Spleen (tissue), 11 donors: ENCODE measurements at regions not wholly inside any gene's neighbourhood (a gene's known extent, or its start where the extent isn't known, plus 50 kb on each side); places are given as distances from the start of the nearest gene placed in this dataset.
A peak's percentile ranks its signal among the peaks of the same experiment; 100 is the strongest.

Experiments
- DNase-seq: peaks from one replicate; pipeline ENCODE4 v3.0.0-alpha.2; 2020
- H3K27ac ChIP-seq, 8 donors: fragments of 200-600 bp; sonication (generic) in 7 of 8; 1 replicate in 4 of 8; 2 replicates in 4 of 8; pipeline versions ENCODE4 v1.5.0 to v1.8.0; 2016 to 2021; ENCODE audit warnings: inconsistent platforms in 4 of 8, mild to moderate bottlenecking in 4 of 8, moderate library complexity in 1 of 8
- H3K27me3 ChIP-seq, 7 donors: fragments of 200-600 bp; sonication (generic) in 6 of 7; replicated peaks in 1 of 7; 1 replicate in 4 of 7; 2 replicates in 3 of 7; pipeline versions ENCODE4 v1.5.0 to v1.8.0; 2016 to 2021; ENCODE audit warnings: inconsistent platforms in 3 of 7, mild to moderate bottlenecking in 1 of 7
- H3K36me3 ChIP-seq, 6 donors: fragments of 200-600 bp; sonication (generic) in 5 of 6; 1 replicate in 4 of 6; 2 replicates in 2 of 6; pipeline versions ENCODE4 v1.5.0 to v1.8.0; 2016 to 2021; ENCODE audit warnings: inconsistent platforms in 2 of 6
- H3K4me1 ChIP-seq, 6 donors: fragments of 200-600 bp; sonication (generic) in 5 of 6; 1 replicate in 3 of 6; 2 replicates in 3 of 6; pipeline versions ENCODE4 v1.5.0 to v1.8.0; 2016 to 2021; ENCODE audit warnings: inconsistent platforms in 3 of 6
- H3K4me3 ChIP-seq, 8 donors: fragments of 200-600 bp; sonication (generic) in 7 of 8; 1 replicate in 4 of 8; 2 replicates in 4 of 8; pipeline versions ENCODE4 v1.5.0 to v1.8.0; 2016 to 2021; ENCODE audit warnings: inconsistent platforms in 4 of 8, mild to moderate bottlenecking in 4 of 8, moderate library complexity in 2 of 8
- H3K9me3 ChIP-seq, 8 donors: fragments of 200-600 bp; sonication (generic) in 7 of 8; 1 replicate in 4 of 8; 2 replicates in 4 of 8; pipeline versions ENCODE4 v1.5.0 to v1.8.0; 2016 to 2021; ENCODE audit warnings: inconsistent platforms in 4 of 8
- POLR2A ChIP-seq, 3 donors: fragments of 450-650 bp; IDR thresholded peaks; one replicate each; pipeline ENCODE4 v1.5.1; 2017; ENCODE audit warnings: antibody characterized with exemption in 3 of 3, mild to moderate bottlenecking in 1 of 3
- POLR2AphosphoS5 ChIP-seq, 3 donors: sonication (generic); formaldehyde crosslinking; IDR thresholded peaks; one replicate each; pipeline ENCODE4 v1.5.1; 2017; ENCODE audit warnings: antibody characterized with exemption in 3 of 3
- WGBS, 5 donors: extraction: QIAGEN DNeasy Blood & Tissue Kit in 3 of 5; methylation state at CpG; one replicate each; pipeline versions ENCODE4 v1.1.5 to v1.1.7; 2013 to 2018; 5-methylcytosine and 5-hydroxymethylcytosine counted together
- intact Hi-C: fragments of 100-400 bp; cut with DNase I; formaldehyde crosslinking; loops from one replicate; pipeline ENCODE4 v1.15.0; 2023; ENCODE audit warnings: low total_unique reads
- TF ChIP-seq, protein P1 (sequence below), 11 experiments: fragments of 200-600 bp in 7 of 11; fragments of 450-650 bp in 4 of 11; sonication (generic) in 4 of 11; IDR thresholded peaks in 8 of 11; conservative IDR thresholded peaks in 3 of 11; 1 replicate in 7 of 11; 2 replicates in 4 of 11; pipeline versions ENCODE4 v1.4.0 to v1.8.0; 2016 to 2021; ENCODE audit warnings: antibody characterized with exemption in 11 of 11, inconsistent platforms in 4 of 11, mild to moderate bottlenecking in 1 of 11
- donor health status: healthy with polysubstance abuse.
- donor health status: DM: no; HTN: no; CAD: no; lungs with moderate emphysema.
- donor health status: DM: no; HTN: no; CAD: no.
- donor health status: Bipolar disorder and iron deficiency.
- donor health status: healthy.
- donor health status: DM: no; HTN: no; CAD: no.
- donor health status: DM: yes; HTN: yes; CAD: no.

DNA sequence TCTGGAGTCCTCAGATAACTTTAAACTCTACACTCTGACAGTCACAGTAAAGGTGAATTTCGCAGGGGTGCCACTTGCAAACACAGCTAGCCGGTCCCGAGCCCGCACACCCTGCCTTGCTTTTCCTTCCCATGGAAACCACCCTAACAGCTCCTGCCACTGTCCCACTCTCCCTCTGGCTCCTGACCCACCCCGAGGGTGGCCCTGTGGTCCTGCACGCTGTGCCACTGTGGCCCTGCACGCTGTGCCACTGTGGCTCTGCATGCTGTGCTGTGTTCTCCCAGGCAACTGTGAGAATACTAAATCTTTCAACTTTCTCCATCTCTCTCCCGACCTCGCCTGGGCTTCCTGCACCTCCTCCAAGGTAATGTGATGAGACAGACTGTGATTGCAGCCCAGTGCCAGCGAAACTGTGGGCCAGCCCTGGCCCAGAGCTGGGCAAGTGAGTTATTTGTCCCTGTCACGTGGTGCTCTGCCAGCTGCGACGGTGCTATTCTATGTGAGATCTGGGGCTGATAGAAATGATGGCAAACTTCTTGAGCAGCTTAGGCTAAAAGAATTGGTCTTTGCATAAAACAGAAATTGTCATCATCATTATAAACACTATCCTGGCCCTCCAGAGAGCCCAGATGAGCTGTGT, 63.4 kb upstream of the TARBP1 start:
- TF ChIP-seq POLR2A (IDR thresholded peaks at IDR 0.05) (no peak), POLR2AphosphoS5 (IDR thresholded peaks at IDR 0.05) (no peak)
- TF ChIP-seq, protein P1, sequence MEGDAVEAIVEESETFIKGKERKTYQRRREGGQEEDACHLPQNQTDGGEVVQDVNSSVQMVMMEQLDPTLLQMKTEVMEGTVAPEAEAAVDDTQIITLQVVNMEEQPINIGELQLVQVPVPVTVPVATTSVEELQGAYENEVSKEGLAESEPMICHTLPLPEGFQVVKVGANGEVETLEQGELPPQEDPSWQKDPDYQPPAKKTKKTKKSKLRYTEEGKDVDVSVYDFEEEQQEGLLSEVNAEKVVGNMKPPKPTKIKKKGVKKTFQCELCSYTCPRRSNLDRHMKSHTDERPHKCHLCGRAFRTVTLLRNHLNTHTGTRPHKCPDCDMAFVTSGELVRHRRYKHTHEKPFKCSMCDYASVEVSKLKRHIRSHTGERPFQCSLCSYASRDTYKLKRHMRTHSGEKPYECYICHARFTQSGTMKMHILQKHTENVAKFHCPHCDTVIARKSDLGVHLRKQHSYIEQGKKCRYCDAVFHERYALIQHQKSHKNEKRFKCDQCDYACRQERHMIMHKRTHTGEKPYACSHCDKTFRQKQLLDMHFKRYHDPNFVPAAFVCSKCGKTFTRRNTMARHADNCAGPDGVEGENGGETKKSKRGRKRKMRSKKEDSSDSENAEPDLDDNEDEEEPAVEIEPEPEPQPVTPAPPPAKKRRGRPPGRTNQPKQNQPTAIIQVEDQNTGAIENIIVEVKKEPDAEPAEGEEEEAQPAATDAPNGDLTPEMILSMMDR (IDR thresholded peaks at IDR 0.05 in 8 of 11, conservative IDR thresholded peaks at IDR 0.05 in 3 of 11): no peak
- DNase-seq: no peak
- H3K9me3 ChIP-seq: no peaks in the 10 kb centered on the region
- WGBS, 5 donors: 90 to 96% (median 93%) methylated on average over 13 of the region's 13 CpGs
- no peak overlapping the region for H3K4me3 ChIP-seq
- H3K4me1 ChIP-seq: peaks cover 0 to 53% (median 21%) of the 10 kb centered on the region in 6 donors
- H3K27me3 ChIP-seq: no peaks in the 10 kb centered on the region
- no peaks in the 10 kb centered on the region for H3K36me3 ChIP-seq
- intact Hi-C loops: no loop called here
- no peak overlapping the region for H3K27ac ChIP-seq

DNA sequence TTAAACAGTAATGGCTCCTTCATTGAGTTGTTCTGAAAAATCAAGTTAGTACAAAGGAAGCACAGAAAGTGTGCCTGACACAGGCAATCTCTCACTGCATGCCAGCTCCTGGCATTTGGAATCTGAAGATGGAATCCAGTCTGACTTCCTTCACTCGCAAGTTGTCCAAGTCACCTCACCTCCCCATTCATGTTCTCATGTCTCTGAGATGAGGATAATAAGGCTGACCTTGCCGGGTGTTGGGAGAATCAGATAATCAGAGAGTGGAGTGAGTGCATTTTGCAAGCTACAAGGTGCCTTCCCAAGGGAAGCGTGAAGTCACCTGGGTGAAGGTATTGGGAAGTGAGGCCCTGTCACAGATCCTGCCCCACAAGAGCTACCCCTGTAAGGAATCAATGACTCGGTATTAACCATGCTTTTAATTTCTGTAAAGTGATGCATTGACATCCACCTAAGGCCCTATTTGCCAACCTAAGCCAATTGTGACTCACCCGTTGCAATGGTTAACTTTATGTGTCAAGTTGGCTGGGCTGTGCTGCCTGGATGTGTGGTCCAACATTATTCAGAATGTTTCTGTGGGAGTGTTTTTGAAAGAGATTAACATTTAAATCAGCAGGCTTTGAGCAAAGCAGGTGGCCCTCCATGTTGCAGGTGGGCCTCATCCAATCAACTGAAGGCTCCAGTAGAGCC, 62.5 kb upstream of the TARBP1 start:
- no peaks in the 10 kb centered on the region for H3K27me3 ChIP-seq
- H3K4me3 ChIP-seq: no peak overlapping the region
- no peaks in the 10 kb centered on the region for H3K9me3 ChIP-seq
- no peak for TF ChIP-seq POLR2AphosphoS5 (IDR thresholded peaks at IDR 0.05)
- no peak for TF ChIP-seq POLR2A (IDR thresholded peaks at IDR 0.05)
- TF ChIP-seq, protein P1 (IDR thresholded peaks at IDR 0.05 in 8 of 11, conservative IDR thresholded peaks at IDR 0.05 in 3 of 11): no peak
- peaks cover 3 to 58% (median 23%) of the 10 kb centered on the region in 6 donors for H3K4me1 ChIP-seq
- WGBS, 5 donors: 93 to 96% (median 96%) methylated on average over 5 of the region's 5 CpGs
- intact Hi-C loops: no loop called here
- no peaks in the 10 kb centered on the region for H3K36me3 ChIP-seq
- DNase-seq: no peak
- no peak overlapping the region for H3K27ac ChIP-seq

DNA sequence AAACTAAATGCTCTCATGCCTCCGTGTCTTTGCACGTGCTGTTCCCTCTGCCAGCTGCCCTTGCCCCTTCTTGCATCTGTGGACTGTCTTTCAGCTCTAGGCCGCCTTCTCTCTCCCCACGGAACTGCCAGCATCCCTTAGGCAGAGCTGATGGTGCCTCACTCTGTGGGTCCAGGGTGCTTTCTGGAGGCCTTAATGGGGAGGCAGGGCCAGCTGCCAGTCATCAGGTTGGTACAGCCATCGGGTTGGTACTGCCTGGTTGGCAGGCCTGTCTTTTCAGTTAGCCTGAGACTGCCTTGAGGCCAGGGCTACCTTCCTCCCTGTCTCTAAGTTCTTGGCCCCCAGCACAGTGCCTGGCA, 61.4 kb upstream of the TARBP1 start:
- intact Hi-C loops: no loop called here
- no peaks in the 10 kb centered on the region for H3K9me3 ChIP-seq
- no peaks in the 10 kb centered on the region for H3K27me3 ChIP-seq
- peaks cover 9 to 58% (median 32%) of the 10 kb centered on the region in 6 donors for H3K4me1 ChIP-seq
- H3K4me3 ChIP-seq: no peak overlapping the region
- TF ChIP-seq, protein P1 (IDR thresholded peaks at IDR 0.05 in 8 of 11, conservative IDR thresholded peaks at IDR 0.05 in 3 of 11): no peak
- TF ChIP-seq POLR2AphosphoS5 (IDR thresholded peaks at IDR 0.05): no peak
- TF ChIP-seq POLR2A (IDR thresholded peaks at IDR 0.05): no peak
- no peak overlapping the region for H3K27ac ChIP-seq
- no peak for DNase-seq
- WGBS, 5 donors: 88 to 97% (median 93%) methylated on average over 5 of the region's 5 CpGs
- H3K36me3 ChIP-seq: no peaks in the 10 kb centered on the region

DNA sequence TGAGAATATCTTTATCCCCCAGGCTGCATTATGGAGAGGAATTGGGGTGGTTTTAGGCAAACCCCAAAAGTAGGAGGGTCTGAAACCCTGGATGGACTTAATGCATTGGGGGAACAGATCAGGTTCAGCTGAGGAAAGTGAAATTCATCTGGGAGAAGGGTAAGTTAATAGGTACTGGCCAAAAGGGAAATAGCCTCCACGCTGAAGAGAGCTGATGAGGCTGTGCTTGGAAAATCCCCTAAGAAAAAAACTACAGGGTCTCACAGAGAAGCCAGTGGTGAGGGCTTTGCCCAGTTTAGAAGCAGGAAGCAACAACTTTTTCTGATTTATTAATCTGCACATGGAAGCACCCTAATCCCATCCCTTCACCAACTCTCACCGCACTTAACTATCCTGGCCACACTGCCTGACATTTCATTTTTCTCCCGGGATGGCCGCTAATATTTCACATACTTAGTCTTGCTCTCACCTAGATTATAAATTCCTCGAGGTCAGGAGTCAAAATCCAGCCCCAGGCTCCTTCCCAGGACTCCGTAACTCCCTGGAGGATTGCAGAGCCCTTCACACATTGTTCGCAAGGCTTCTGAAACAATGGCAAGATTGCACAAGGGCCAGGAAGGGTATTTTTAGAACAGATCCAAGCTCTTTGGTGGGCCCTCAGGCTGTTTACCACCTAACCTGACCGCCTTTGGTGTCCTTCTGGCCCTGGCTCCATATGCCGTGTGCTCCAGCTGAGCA, 60.9 kb upstream of the TARBP1 start:
- H3K27me3 ChIP-seq: no peaks in the 10 kb centered on the region
- no peak overlapping the region for H3K4me3 ChIP-seq
- WGBS, 5 donors: 80 to 89% (median 87%) methylated on average over 9 of the region's 9 CpGs
- H3K27ac ChIP-seq: peak overlapping the region in 4 of 8 donors; percentile 48 to 71 (median 54)
- TF ChIP-seq POLR2A (IDR thresholded peaks at IDR 0.05): no peak
- TF ChIP-seq, protein P1 (IDR thresholded peaks at IDR 0.05 in 8 of 11, conservative IDR thresholded peaks at IDR 0.05 in 3 of 11): no peak
- TF ChIP-seq POLR2AphosphoS5 (IDR thresholded peaks at IDR 0.05): no peak
- H3K36me3 ChIP-seq: no peaks in the 10 kb centered on the region
- DNase-seq: no peak
- intact Hi-C loops: no loop called here
- no peaks in the 10 kb centered on the region for H3K9me3 ChIP-seq
- H3K4me1 ChIP-seq: peaks cover 13 to 58% (median 34%) of the 10 kb centered on the region in 6 donors
